Germinal center (tissue), 1 donor: ENCODE measurements at regions not wholly inside any gene's neighbourhood (a gene's known extent, or its start where the extent isn't known, plus 50 kb on each side); places are given as distances from the start of the nearest gene placed in this dataset.
"Not testable (repeated sequence)": the region's sequence is repeated elsewhere in the genome, so short reads cannot be mapped to it uniquely, and the experiment has no call there.

ENCODE experiments used
- DNase-seq: peaks from one replicate; pipeline ENCODE4 v3.0.0; 2012; ENCODE audit warnings: mixed read lengths, low spot score

DNA sequence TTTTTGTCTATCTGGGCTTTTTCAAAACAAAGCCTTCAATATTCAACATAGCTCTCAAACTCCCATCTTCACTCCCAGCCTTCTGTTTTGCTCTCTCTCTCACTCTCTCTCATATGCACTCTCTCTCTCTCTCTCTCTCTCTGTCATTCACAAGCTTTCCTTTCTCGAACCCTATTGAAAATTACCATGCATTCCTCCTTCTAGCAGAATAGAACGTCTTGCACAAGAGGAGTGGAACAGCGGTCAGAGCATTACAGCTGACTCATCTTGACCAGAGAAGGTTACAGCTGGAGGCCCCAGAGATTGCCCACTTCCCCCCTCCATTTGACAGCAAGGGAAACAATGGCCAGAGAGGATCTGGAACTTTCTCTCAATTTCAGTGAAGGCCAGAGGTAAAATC lies 51.0 kb upstream of the LIFR start:
- DNase-seq, result no peak

DNA sequence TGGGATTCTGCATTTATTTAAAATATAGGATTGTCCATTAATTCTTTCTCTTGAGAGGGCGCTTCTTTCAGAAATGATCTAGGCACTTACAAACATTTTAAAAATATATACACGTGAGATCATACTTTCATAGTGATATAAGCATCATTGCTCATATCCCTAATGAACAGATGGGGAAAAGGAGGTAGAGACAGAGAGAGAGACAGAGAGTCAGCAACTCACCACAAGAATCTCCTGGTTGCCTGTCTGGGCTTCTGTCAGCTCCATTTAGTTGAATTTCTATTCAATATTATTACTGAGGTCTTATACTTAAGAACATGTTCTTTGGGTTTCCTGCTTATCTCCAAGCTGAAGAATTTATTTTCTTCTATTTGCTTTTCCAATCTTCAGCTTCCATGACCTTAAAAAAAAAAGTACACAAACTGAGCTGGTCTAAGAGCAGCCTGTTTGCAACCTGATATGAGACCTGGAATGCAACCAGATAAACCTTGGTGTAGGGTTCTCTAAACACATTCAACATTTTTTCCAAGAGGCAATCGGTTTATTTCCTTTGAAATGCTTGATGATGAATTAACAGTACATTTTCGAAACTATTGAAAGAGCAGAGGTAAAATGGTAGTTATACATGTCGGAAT lies 51.6 kb upstream of the LIFR start:
- no peak for DNase-seq

DNA sequence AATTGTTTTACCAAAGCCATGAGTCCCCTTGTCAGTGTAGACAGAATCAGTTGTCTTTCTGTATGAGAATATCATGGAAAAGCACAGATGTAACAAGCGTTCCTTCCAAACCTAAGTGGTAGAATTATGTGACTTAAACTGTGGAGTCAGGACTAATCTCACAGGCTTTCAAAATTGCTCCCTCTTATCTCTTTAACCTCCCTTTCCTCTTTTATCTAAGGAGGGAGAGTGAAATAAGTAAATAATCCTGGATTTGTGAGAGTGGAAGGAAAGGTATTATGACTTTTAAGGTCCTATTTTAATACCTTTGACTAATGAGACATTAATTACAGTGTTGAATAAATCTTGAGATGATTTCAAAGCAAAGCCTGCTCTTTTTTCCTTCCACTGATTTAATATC lies 52.4 kb upstream of the LIFR start:
- no peak for DNase-seq

DNA sequence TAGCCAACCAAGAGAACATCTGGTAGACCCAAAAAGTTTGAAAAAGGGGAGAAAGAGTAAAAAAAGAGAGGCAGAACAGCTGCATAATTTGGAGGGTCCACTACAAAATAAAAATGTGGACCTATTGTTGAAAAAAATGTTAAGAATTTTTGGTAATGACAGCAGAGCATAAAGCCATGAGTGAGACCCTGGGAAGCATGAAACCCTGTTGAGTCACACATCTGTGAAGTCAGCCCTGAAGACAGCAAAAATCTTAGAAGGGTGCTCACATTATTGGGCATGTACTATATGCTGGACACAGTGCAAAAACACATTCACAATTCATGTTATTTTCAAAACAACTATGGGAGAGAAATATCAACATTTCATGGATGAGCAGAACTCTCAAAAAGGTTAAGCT lies 56.4 kb upstream of the LIFR start:
- no peak for DNase-seq

DNA sequence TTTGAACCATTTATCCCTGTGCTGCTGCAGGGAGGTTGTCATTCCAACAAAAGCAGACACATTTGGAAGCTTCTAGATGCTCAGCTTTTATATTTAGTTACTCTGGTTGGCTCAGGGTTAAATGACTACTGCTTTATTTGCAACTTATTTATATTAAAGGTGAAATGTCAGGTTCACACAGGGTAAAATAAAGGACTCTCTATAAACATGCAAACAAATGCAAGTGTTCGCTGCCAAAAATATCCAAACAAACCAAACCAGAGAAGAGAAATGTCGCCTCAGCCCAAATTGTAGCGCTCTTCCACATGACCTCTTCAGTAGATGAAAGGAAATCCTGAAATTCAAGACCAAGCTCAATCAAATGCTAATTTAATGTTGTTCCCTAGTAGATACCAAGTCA lies 57.0 kb upstream of the LIFR start:
- no peak for DNase-seq

DNA sequence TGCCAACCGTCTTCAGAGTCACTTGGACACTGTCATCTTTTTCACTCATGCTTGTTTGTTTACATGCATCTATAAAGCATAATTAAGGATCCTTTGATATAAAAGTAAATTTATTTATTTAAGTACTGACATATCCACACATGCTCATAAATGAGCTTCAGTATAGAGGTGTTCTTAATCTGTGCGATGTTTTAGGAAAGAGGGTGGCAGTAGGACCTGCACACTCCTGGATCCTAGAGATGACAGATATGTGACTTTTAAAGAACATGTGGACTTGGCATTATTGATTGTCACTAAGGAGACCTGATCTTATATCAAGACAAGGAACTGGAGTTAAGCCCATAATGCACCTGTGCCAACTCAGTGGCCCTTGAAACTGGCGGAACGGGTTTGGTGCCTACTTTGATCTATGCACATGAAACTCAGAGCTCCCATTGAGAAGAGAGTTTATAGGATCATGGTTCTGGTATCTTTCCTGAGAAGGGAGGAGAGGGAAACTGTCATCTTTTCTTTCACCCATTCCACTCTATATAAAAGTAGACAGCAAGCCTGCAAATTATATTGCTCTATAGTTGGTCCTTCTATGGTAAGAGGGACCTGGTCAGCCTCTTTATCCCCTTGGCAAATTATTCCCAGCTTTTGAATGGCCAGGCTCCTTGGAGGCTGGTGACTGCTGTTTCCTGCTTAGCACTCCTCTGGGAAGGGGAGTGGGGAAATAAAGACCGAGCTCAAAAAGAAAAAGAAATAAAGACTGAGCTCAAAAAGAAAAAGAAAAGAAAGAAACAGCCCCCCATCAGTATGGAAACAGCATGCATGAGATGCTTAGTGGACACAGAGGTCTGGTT lies 57.8 kb upstream of the LIFR start:
- DNase-seq, result no peak

DNA sequence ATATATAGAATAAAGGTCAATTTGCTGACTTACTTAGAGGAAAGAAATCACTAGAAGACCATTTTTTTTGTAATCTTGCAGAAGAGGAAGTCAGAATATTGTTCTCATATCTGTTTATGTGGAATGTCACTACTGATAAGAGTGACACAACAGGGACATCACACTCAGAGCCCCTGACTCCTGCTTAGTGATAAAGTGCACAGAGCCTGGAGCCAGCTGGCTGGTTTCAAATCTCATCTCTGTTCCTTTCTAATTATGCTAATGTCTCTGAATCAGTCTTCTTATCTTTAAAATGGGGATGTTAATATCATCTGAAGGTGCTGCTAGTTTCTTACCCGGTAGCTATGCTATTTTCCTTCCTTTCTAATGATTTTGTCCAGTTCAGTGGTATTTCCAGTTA lies 58.6 kb upstream of the LIFR start:
- no peak for DNase-seq

DNA sequence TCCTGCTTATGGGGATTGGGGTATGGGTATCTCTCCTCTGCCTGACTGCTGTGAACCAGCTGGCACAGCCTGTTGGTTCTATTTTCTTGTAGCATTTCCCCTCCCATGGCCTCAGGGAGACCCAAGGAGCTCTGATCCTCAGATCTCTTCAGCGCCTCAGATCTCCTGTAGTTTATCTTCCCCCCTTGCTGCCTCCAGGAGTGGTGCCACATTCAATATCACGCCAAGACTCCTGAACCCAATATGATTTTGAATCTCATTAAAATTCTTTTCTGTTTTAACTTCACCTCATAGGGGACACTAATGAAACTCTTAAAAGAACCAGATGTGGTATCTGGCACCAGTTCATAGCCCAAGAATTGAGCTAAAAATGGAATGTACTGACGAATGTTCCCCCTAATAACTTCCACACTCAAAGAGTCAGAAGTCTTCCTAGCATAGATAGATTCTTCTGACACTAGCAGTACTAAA lies 59.6 kb upstream of the LIFR start:
- no peak for DNase-seq

DNA sequence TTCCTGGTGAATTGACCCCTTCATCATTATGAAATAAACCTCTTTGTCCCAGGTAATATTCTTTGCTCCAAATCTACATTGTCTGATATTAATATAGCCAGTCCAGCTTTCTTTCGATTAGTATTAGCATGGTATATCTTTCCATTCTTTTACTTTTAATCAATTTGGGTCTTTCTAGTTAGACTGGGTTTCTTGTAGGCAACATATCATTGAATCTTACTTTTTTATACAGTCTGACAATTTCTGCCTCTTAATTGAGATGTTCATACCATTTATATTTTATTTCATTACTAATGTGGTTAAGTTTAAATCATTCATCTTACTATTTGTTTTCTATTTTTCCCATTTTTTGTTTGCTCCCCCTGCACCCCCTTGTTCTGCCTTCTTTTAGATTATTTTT lies 61.7 kb upstream of the LIFR start:
- no peak for DNase-seq

DNA sequence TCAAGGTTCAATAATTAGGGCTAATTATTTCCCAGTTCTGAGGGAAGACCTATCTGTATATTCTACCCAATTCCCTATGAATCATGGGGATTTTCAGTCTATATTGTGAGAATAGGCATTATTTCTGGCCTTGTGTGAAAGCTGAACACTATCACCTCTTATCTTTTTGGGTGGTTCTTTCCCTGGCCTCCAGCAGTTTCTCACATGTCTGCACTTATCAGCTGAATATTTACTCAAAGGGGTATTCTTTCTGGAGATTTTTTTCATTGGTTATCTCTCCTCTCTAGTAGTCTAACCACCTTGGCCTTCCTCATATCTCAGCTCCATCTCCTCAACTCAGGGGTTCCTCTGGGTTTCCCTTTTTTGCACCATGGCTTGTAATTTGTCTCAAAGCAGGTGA lies 64.9 kb upstream of the LIFR start:
- no peak for DNase-seq

DNA sequence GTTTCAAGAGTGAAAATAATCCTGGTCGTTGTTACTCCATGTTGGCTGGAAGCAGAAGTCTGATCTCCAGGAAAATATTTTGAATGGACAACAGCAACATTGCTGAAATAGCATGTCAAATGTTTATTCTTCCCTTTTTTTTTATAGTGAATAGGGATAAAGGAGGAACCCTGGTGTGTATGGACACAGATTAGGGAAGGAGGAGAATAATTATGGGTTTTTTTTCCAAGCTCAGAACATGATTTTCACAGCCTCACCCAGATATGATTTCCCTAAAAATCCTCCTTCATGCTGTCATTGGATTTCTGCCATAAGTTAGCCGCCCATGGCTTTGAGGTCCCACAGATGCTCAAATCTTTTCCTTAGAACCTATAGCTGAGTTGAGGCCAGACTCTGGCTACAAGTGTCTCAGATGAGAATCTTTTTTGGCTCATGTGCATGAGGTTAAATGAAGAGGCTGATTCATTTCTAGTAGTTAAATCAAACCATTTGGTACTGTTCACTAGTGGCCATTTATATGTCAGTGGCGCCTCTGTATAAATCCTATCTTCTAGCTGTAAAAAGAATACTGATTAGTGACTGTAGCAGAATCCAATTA lies 65.5 kb upstream of the LIFR start:
- no peak for DNase-seq

DNA sequence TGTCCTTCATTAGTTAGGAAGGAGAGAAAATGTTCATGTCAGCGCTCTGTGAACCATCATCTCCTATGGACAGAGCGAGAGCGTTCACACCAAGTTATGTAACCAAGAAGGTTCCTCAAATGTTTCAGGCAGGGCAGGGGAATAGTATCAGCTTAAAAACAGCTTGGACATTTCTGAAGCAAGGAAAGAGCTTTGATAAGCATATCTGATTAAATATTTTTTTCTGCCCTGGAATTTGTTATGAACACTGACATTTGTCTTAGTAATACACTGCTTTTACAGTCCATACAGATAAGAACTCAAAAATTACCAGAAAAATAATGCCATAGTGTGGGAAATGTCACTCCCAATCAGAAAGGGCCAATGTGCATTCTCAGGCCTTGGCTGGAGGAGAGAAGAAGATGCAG lies 66.3 kb upstream of the LIFR start:
- no peak for DNase-seq

DNA sequence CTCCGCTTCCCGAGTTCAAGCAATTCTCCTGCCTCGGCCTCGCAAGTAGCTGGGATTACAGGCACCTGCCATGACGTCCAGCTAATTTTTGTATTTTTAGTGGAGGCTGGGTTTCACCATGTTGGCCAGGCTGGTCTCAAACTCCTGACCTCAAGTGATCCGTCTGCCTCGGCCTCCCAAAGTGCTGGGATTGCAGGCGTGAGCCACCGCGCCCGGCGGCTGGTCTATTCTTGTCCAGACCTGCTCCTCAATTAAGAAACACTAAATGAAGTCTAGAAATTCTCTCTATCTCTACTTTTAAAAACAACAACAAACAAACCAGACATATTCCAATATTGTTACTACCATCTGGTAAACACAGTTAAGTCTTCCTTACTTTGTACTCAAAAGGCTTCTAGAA lies 68.1 kb upstream of the LIFR start:
- DNase-seq, result not testable (repeated sequence)

DNA sequence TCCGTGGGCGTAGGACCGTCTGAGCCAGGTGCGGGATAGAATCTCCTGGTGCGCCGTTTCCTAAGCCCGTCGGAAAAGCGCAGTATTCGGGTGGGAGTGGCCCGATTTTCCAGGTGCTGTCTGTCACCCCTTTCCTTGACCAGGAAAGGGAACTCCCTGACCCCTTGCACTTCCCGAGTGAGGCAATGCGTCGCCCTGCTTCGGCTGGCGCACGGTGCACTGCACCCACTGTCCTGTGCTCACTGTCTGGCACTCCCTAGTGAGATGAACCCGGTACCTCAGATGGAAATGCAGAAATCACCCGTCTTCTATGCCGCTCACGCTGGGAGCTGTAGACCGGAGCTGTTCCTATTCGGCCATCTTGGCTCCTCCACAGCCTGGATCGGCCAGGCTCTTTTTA lies 74.9 kb upstream of the LIFR start:
- DNase-seq, result not testable (repeated sequence)

DNA sequence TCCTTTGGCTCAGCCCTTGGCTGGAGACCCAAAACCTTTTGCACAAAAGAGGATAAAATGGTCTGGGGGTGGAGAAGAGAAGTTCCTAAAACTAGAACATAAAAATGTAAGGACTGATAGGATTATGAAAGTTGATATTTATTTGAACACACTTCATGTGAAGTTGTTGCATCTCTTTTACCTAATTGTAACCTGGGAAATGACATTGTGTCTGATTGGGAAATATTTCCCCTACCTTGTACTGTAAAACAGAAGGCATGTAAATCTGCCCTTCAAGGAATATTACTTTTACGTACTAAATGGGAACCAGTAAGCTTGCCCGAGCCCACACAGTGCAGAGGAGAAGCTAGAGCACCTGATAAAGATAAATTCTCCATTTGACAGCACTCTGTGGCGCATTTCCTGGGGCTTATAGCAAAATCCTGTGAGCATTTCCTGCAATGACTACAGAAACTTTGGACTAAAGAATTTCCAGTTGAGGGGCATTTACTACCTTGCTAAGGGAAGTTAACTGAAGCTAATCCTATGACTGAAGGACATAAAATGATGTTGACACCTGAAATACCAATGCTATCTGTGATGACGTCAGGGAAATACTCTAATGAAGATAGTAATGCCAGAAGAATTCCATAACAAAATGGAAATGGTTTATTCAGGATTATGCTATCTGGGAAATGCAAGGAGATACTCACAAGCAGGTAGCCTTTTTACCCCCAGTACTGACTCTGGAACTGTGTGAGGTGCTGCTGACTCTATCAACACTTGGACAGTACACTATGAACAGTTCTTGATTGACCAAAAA lies 78.3 kb upstream of the LIFR start:
- no peak for DNase-seq

DNA sequence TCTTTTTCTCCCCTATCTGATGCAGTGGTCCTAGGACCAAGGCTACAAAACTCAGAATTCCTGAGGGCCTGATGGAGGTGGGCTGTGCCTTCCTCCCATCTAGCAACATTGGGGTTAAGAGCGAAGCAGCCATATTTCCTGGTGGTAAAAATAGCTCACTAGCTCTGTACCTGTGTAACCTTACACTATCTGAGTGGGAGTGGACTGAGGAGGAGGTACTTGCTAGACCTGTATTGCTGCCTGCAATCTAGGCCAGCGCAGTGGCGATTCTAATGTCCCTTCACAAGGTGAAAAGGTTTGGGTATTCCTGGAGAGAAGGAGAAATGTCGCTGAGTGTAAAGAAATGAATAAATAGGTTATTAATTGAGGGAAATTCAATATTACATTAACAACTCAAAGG lies 80.2 kb upstream of the LIFR start:
- DNase-seq, result no peak

DNA sequence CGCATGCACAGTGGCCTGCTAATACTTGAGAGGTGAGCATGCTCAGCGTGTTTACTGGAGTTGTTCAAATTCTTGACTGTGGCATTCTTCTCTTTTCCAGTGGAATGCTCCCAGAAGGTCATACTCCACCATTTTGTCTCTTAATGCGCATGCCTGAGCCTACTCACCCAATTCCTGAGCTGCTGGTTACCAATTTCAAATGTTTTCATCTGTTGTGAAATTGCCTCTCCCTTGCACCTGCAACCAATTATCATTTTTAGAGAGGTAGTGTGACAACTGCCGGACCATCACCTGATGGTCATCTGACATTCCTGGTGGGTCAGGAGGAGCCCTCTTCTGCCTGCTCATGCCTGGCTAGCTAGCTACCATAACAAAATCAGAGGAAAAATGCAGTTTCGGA lies 82.2 kb upstream of the LIFR start:
- DNase-seq, result no peak

DNA sequence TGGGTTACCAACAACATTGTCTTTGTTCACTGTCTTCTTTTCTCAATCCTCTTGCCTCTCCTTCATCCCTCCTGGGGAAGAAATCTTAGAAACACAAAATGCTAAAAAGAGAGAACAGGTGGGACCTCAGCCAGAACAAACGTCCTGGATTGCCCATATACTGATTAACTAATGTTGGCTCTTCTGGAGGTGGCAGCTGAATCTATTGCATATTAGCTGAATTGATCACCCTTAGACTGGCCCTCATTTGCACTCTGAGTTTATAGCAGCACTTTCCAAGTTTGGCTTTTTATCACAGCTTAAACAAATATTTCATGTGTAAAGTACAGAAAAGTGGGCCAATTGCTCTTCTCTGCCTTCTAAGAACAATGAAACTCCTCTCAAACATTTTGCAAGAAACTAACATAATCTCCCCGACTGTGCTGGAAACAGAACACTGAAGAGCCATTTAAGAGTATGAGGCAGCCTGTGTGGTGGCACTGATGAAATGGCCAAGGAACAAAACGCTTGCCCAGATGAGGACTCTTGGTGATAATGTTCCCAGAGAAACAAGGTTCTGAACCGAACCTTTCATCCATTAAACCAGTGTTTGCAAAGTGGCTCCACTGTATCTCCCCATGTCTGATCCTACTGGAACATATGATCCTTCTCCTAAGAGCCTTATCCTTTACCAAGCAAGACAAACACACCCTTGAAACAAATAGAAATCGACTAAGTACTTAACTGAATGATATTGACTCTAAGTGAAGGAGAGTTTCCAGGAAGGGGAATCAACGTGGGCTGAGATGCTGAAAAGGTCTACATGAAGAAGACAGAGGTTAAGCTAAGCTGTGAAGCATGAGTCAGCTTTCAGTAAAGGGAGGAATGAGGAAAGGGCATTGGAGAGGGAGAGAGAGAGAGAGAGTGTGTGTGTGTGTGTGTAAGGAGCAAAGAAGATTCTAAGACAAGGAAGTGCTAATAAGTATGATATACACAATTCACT lies 83.2 kb upstream of the LIFR start:
- no peak for DNase-seq

DNA sequence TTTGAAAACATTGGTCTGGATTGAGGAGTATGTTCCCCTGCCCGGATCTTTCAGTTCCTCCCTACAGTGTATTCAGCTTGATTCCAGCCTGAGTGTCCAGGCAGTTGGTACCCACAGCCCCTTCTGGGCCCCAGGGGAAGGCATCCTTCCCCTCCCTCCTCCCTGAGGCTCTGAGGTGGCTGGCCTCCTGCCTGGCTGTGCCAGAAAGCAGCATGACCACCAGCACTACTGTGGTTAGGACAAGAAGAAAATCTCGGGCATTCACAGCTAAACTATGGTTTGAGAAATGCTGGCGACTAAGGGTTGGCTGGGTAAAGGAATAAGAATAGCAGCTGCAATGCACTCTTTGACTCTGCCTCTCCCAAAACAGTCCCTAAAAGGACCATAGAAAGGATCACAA lies 84.6 kb upstream of the LIFR start:
- no peak for DNase-seq

DNA sequence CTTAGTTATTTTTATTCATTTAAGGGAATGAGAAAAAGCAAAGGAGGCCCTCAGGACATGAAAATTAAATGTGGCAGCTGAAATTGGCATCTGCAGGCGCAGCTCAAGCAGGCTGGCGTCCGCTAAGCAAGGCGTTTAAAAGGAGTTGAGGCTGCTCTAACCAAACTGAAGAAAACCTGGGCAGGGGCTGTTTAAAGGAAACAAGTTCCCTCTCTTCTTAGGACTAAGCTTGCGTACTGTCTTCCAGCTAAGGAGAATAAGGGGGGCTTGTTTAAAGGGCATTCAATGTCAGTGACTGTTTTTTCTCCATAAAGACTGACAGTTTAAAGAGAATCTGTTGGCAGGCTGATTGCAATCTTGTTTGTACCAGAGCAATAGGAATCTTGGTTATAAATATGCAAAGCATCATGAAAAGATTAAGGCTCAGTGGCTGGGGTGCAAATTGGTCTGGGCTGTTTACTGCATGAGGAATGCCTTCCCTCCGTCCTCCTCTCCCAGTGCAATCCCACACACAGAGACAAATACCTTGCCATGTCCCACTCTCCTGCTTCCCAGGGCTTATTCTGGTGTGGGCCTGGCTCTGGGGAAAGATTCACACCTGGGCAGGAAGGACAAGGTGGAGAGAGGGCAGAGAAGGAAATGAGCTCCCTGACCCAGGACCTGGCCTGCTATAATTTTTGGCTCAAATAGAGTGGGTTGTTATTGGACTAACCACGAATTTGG lies 85.9 kb upstream of the LIFR start:
- no peak for DNase-seq

DNA sequence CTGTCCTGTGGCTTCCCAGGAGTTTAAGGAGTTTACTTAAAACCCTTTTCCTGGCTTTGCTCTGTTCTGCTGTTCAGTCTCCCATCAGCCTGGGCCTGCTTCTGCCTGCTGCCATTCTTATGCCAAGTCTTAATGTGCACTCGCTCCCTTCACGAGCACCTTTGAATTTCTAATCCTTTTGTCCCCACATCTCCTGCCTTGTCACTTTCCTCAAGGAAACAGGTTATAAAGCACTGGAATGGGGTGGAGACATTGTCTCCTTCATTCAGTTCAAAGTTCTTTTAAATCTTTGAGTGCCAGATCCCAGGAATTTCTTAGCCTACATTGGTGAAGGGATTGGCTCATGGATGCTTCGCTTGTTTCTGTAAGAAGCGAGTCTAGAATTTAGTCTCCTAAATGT lies 87.2 kb upstream of the LIFR start:
- DNase-seq, result no peak
